Liver (tissue), 8 donors: ENCODE measurements at regions not wholly inside any gene's neighbourhood (a gene's known extent, or its start where the extent isn't known, plus 50 kb on each side); places are given as distances from the start of the nearest gene placed in this dataset.

ENCODE experiments used
- DNase-seq: peaks from one replicate; pipeline ENCODE4 v3.0.0-alpha.2; 2017; ENCODE audit warnings: low spot score
- H3K27ac ChIP-seq, 2 donors: one replicate each; pipeline ENCODE4 v1.7.0; 2013; ENCODE audit warnings: inconsistent platforms in 2 of 2, low read length in 2 of 2, control low read depth in 1 of 2, low read depth in 1 of 2, mild to moderate bottlenecking in 1 of 2
- H3K27me3 ChIP-seq, 4 donors: one replicate each; pipeline versions ENCODE4 v1.6.1 to v1.7.0; 2013; ENCODE audit warnings: low read length in 3 of 4, inconsistent platforms in 1 of 4, mild to moderate bottlenecking in 1 of 4, moderate library complexity in 1 of 4; ENCODE audit not compliant: control insufficient read depth in 4 of 4, insufficient read depth in 4 of 4
- H3K36me3 ChIP-seq, 4 donors: one replicate each; pipeline versions ENCODE4 v1.6.1 to v1.7.0; 2013; ENCODE audit warnings: low read length in 3 of 4, mild to moderate bottlenecking in 3 of 4, low read depth in 1 of 4, moderate library complexity in 1 of 4; ENCODE audit not compliant: control insufficient read depth in 4 of 4, insufficient read depth in 3 of 4
- H3K4me1 ChIP-seq, 4 donors: one replicate each; pipeline versions ENCODE4 v1.6.1 to v1.7.0; 2013; ENCODE audit warnings: low read length in 3 of 4, mild to moderate bottlenecking in 3 of 4, moderate library complexity in 1 of 4; ENCODE audit not compliant: control insufficient read depth in 4 of 4, insufficient read depth in 4 of 4
- H3K4me3 ChIP-seq, 3 donors: one replicate each; pipeline versions ENCODE4 v1.6.1 to v1.7.0; 2013; ENCODE audit warnings: low read length in 3 of 3, control low read depth in 1 of 3, low read depth in 1 of 3, mild to moderate bottlenecking in 1 of 3
- H3K9ac ChIP-seq, 2 donors: one replicate each; pipeline ENCODE4 v1.7.0; 2013; ENCODE audit warnings: low read length in 2 of 2, mild to moderate bottlenecking in 2 of 2, moderate library complexity in 2 of 2, control low read depth in 1 of 2, low read depth in 1 of 2
- H3K9me3 ChIP-seq, 4 donors: one replicate each; pipeline versions ENCODE4 v1.6.1 to v1.7.0; 2013; ENCODE audit warnings: low read length in 3 of 4; ENCODE audit not compliant: control insufficient read depth in 4 of 4
- ATF3 ChIP-seq: IDR thresholded peaks from 2 replicates; pipeline ENCODE4 v1.6.1; 2016; ENCODE audit warnings: antibody characterized with exemption
- CTCF ChIP-seq: fragments of 150-350 bp; IDR thresholded peaks from 2 replicates; pipeline ENCODE4 v1.5.1; 2017; ENCODE audit warnings: improper control_type of control experiment, low read depth, low read length; ENCODE audit not compliant: missing input control
- EGR1 ChIP-seq, 2 donors: IDR thresholded peaks; 2 replicates each; pipeline ENCODE4 v1.6.1; 2016 to 2018; ENCODE audit warnings: antibody characterized with exemption in 2 of 2, low read depth in 2 of 2
- FOXA1 ChIP-seq: IDR thresholded peaks from 2 replicates; pipeline ENCODE4 v1.6.1; 2016; ENCODE audit warnings: antibody characterized with exemption
- FOXA2 ChIP-seq: IDR thresholded peaks from 2 replicates; pipeline ENCODE4 v1.6.1; 2016; ENCODE audit warnings: antibody characterized with exemption
- GABPA ChIP-seq, 2 donors: IDR thresholded peaks in 1 of 2; conservative IDR thresholded peaks in 1 of 2; 2 replicates each; pipeline ENCODE4 v1.6.1; 2016; ENCODE audit warnings: antibody characterized with exemption in 2 of 2, mild to moderate bottlenecking in 1 of 2, moderate library complexity in 1 of 2
- HNF4A ChIP-seq, 2 donors: conservative IDR thresholded peaks; 2 replicates each; pipeline ENCODE4 v1.6.1; 2016; ENCODE audit warnings: antibody characterized with exemption in 2 of 2, mild to moderate bottlenecking in 2 of 2
- HNF4G ChIP-seq: IDR thresholded peaks from 2 replicates; pipeline ENCODE4 v1.6.1; 2016; ENCODE audit warnings: antibody characterized with exemption
- JUND ChIP-seq, 2 donors: IDR thresholded peaks; 2 replicates each; pipeline ENCODE4 v1.6.1; 2016; ENCODE audit warnings: antibody characterized with exemption in 2 of 2
- MAX ChIP-seq: IDR thresholded peaks from 2 replicates; pipeline ENCODE4 v1.6.1; 2016; ENCODE audit warnings: antibody characterized with exemption
- NR2F2 ChIP-seq: IDR thresholded peaks from 2 replicates; pipeline ENCODE4 v1.6.1; 2016; ENCODE audit warnings: antibody characterized with exemption
- RAD21 ChIP-seq, 2 donors: IDR thresholded peaks; 2 replicates each; pipeline ENCODE4 v1.6.1; 2016; ENCODE audit warnings: antibody characterized with exemption in 2 of 2, mild to moderate bottlenecking in 2 of 2
- REST ChIP-seq: IDR thresholded peaks from 2 replicates; pipeline ENCODE4 v1.6.1; 2016; ENCODE audit warnings: antibody characterized with exemption, mild to moderate bottlenecking
- RXRA ChIP-seq, 2 donors: IDR thresholded peaks; 2 replicates each; pipeline ENCODE4 v1.6.1; 2017 to 2018; ENCODE audit warnings: antibody characterized with exemption in 2 of 2, mild to moderate bottlenecking in 1 of 2
- SP1 ChIP-seq: IDR thresholded peaks from 2 replicates; pipeline ENCODE4 v1.6.1; 2018; ENCODE audit warnings: antibody characterized with exemption, mild to moderate bottlenecking
- TAF1 ChIP-seq: conservative IDR thresholded peaks from 2 replicates; pipeline ENCODE4 v1.6.1; 2016; ENCODE audit warnings: antibody characterized with exemption, mild to moderate bottlenecking
- YY1 ChIP-seq: IDR thresholded peaks from 2 replicates; pipeline ENCODE4 v1.6.1; 2016; ENCODE audit warnings: antibody characterized with exemption, mild to moderate bottlenecking
- ZBTB33 ChIP-seq: IDR thresholded peaks from 2 replicates; pipeline ENCODE4 v1.6.1; 2016; ENCODE audit warnings: antibody characterized with exemption
- WGBS: extraction: QIAGEN DNeasy Blood & Tissue Kit; methylation state at CpG from one replicate; pipeline ENCODE4 v1.1.7; 2013; 5-methylcytosine and 5-hydroxymethylcytosine counted together
- donor health status: healthy.
- donor health status: healthy.
- donor health status: healthy.
- donor health status: healthy.
- donor health status: healthy.

- Histone ChIP-seq H3K27ac (no peak overlapping the region), H3K36me3 (no peaks in the 10 kb centered on the region), H3K4me3 (no peak overlapping the region), H3K4me1 (peaks cover 0 to 11% (median 5%) of the 10 kb centered on the region in 4 donors), H3K9ac (no peak overlapping the region), H3K9me3 (no peaks in the 10 kb centered on the region), H3K27me3 (no peaks in the 10 kb centered on the region)
- DNase-seq = no peak
- no peak for TF ChIP-seq MAX
- TF ChIP-seq FOXA2 = no peak
- TF ChIP-seq ZBTB33 = no peak
- no peak for TF ChIP-seq ATF3
- no peak for TF ChIP-seq NR2F2
- TF ChIP-seq SP1 = no peak
- no peak for TF ChIP-seq YY1
- TF ChIP-seq HNF4G = no peak
- no peak for TF ChIP-seq RAD21 (IDR thresholded peaks at IDR 0.05)
- TF ChIP-seq GABPA (IDR thresholded peaks at IDR 0.05 in 1 of 2, conservative IDR thresholded peaks at IDR 0.05 in 1 of 2) = no peak
- TF ChIP-seq RXRA (IDR thresholded peaks at IDR 0.05) = no peak
- TF ChIP-seq CTCF = no peak
- TF ChIP-seq JUND (IDR thresholded peaks at IDR 0.05) = no peak
- no peak for TF ChIP-seq HNF4A (conservative IDR thresholded peaks at IDR 0.05)
- TF ChIP-seq FOXA1 = no peak
- TF ChIP-seq REST = no peak
- no peak for TF ChIP-seq EGR1 (IDR thresholded peaks at IDR 0.05; ENCODE audit: low read depth in 2 of 2)
- no peak for TF ChIP-seq TAF1
- WGBS = 53% methylated on average over 3 of the region's 3 CpGs
Measured at GRCh38 chr10:57982091-57982490, 285.6 kb downstream of the IPMK start.

GRCh38 chr10:57979956-57980355 lies 287.7 kb downstream of the IPMK start:
- Histone ChIP-seq H3K4me3 (no peak overlapping the region), H3K9ac (no peak overlapping the region), H3K27ac (no peak overlapping the region), H3K4me1 (peaks cover 0 to under 1% (median 0%) of the 10 kb centered on the region in 4 donors), H3K36me3 (no peaks in the 10 kb centered on the region), H3K27me3 (no peaks in the 10 kb centered on the region), H3K9me3 (no peaks in the 10 kb centered on the region)
- WGBS = 87% methylated on average over 2 of the region's 2 CpGs
- no peak for TF ChIP-seq NR2F2
- no peak for TF ChIP-seq JUND (IDR thresholded peaks at IDR 0.05)
- no peak for TF ChIP-seq GABPA (IDR thresholded peaks at IDR 0.05 in 1 of 2, conservative IDR thresholded peaks at IDR 0.05 in 1 of 2)
- no peak for TF ChIP-seq RXRA (IDR thresholded peaks at IDR 0.05)
- TF ChIP-seq HNF4G = no peak
- TF ChIP-seq HNF4A (conservative IDR thresholded peaks at IDR 0.05) = no peak
- no peak for TF ChIP-seq SP1
- no peak for TF ChIP-seq ATF3
- TF ChIP-seq YY1 = no peak
- DNase-seq = no peak
